ENCODE measurements at regions not wholly inside any gene's neighbourhood (a gene's known extent, or its start where the extent isn't known, plus 50 kb on each side); places are given as distances from the start of the nearest gene placed in this dataset.

DNA sequence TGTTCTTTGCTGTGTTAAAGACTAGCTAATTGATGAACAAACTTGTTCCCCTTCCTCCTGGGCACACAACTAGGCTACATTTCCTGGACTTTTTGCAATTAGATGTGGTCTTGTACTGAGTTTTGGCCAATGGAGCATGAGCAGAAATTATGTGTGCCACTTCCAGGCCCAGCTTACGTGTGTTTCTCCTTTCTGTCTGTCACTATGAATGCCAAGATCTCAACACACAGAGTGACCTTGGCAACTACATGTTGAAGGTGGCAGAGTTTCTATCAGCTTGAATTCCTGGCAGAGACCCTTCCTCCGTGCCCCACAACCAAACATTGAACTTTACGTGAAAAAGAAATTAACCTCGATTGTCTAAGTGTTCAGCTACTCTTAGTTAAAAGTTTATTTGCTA is 81.7 kb upstream of the PIAS1 start:
- no CpG with 5 or more reads among the region's 4 CpGs for WGBS (ENCODE audit: extremely low coverage, insufficient coverage, insufficient read length)
- no peak overlapping the region for H3K9ac ChIP-seq (ENCODE audit: low read length)
- H3K14ac ChIP-seq (ENCODE audit: low read length), result no peak overlapping the region
- no peak overlapping the region for H2AK5ac ChIP-seq (ENCODE audit: low read length)
- H2BK5ac ChIP-seq (ENCODE audit: low read depth, low read length, poor library complexity), result no peak overlapping the region
- H2AFZ ChIP-seq (ENCODE audit: insufficient read depth, low read length, poor library complexity), result no peak overlapping the region
- H4K91ac ChIP-seq (ENCODE audit: low read depth, low read length), result no peak overlapping the region
- no peak overlapping the region for H3K4ac ChIP-seq (ENCODE audit: low read depth, low read length)
- H3K4me2 ChIP-seq (ENCODE audit: low read length), result no peak overlapping the region
- no peak overlapping the region for H4K8ac ChIP-seq (ENCODE audit: low read depth, low read length)
- H3K27ac ChIP-seq (ENCODE audit: low read depth, low read length), result no peak overlapping the region
- DNase-seq, result no peak
- H4K12ac ChIP-seq (ENCODE audit: low read depth, low read length), result no peak overlapping the region
- no peak overlapping the region for H3K23ac ChIP-seq (ENCODE audit: low read length)
- peaks cover 4 to 8% of the 10 kb centered on the region in 2 experiments for H3K4me1 ChIP-seq (ENCODE audit: control insufficient read depth in 1 of 2, insufficient read depth in 2 of 2, low read length in 2 of 2)
- H3K9me3 ChIP-seq (ENCODE audit: insufficient read depth, low read depth, low read length), result no peaks in the 10 kb centered on the region
- no peak overlapping the region for H2BK120ac ChIP-seq (ENCODE audit: insufficient read depth, low read length, poor library complexity)
- no peaks in the 10 kb centered on the region for H3K79me1 ChIP-seq (ENCODE audit: low read length)
- H3K36me3 ChIP-seq (ENCODE audit: control insufficient read depth in 1 of 2, insufficient read depth in 2 of 2, low read length in 2 of 2), result no peaks in the 10 kb centered on the region
- H3K79me2 ChIP-seq (ENCODE audit: control insufficient read depth, insufficient read depth, low read length, poor library complexity), result no peaks in the 10 kb centered on the region
- no peak overlapping the region for H3K4me3 ChIP-seq (ENCODE audit: low read depth, low read length)
- H3K18ac ChIP-seq (ENCODE audit: low read length), result no peak overlapping the region
- H3K27me3 ChIP-seq (ENCODE audit: insufficient read depth, low read length), result no peaks in the 10 kb centered on the region
- no peak overlapping the region for H2BK12ac ChIP-seq (ENCODE audit: low read length)

DNA sequence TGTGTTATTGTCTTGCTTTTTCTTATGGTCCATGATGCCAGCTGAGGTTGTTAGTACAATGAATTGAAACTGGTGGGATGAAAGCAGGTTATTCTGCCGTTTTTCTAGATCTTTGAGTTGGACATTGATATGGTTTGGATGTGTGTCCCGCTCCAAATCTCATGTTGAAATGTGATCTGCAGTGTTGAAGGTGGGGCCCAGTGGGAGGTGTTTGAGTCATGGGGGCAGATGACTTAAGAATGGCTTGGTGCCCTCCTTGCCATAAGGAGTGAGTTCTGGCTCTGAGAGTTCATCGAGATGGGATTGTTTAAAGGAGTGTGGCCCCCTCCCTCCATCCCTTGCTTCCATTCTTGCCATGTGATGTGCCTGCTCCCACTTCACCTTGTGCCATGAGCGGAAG is 80.3 kb upstream of the PIAS1 start:
- WGBS (ENCODE audit: extremely low coverage, insufficient coverage, insufficient read length), result no CpG with 5 or more reads among the region's 4 CpGs
- Histone ChIP-seq H4K91ac (ENCODE audit: low read depth, low read length) (no peak overlapping the region), H2BK120ac (ENCODE audit: insufficient read depth, low read length, poor library complexity) (no peak overlapping the region)

DNA sequence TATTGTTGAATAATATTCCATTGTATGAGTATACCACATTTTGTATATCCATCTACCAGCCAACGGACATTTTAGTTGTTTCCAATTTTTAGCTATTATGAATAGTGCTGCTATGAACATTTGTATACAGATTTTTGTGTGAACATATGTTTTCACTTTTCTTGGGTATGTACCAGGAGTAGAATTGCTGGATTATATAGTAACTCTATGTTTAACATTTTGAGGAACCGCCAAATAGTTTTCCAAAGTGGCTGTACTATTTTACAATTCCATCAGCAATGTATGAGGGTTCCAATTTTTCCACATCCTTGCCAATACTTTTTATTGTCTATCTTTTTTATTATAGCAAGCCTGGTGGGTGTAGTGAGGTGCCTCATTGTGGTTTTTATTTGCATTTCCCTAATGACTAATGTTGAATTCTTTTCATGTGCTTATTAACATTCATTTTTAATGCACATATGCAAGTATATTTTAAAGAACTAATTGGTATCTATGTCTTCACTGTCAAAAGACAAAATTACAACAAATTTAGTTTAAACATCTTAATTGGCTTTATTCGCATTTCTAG is 77.5 kb upstream of the PIAS1 start:
- H3K9ac ChIP-seq (ENCODE audit: low read length), result no peak overlapping the region
- H2BK120ac ChIP-seq (ENCODE audit: insufficient read depth, low read length, poor library complexity), result no peak overlapping the region
- no peak overlapping the region for H4K12ac ChIP-seq (ENCODE audit: low read depth, low read length)
- no peak overlapping the region for H3K4ac ChIP-seq (ENCODE audit: low read depth, low read length)
- no peaks in the 10 kb centered on the region for H3K36me3 ChIP-seq (ENCODE audit: control insufficient read depth in 1 of 2, insufficient read depth in 2 of 2, low read length in 2 of 2)
- no peak overlapping the region for H3K4me3 ChIP-seq (ENCODE audit: low read depth, low read length)
- H2BK5ac ChIP-seq (ENCODE audit: low read depth, low read length, poor library complexity), result no peak overlapping the region
- no peak overlapping the region for H4K8ac ChIP-seq (ENCODE audit: low read depth, low read length)
- no peaks in the 10 kb centered on the region for H3K79me1 ChIP-seq (ENCODE audit: low read length)
- H3K4me1 ChIP-seq (ENCODE audit: control insufficient read depth in 1 of 2, insufficient read depth in 2 of 2, low read length in 2 of 2), result no peaks in the 10 kb centered on the region
- DNase-seq, result no peak
- no peaks in the 10 kb centered on the region for H3K27me3 ChIP-seq (ENCODE audit: insufficient read depth, low read length)
- H3K27ac ChIP-seq (ENCODE audit: low read depth, low read length), result no peak overlapping the region
- no peak overlapping the region for H3K23ac ChIP-seq (ENCODE audit: low read length)
- H2AFZ ChIP-seq (ENCODE audit: insufficient read depth, low read length, poor library complexity), result no peak overlapping the region
- H4K91ac ChIP-seq (ENCODE audit: low read depth, low read length), result no peak overlapping the region
- H2BK12ac ChIP-seq (ENCODE audit: low read length), result no peak overlapping the region
- H3K14ac ChIP-seq (ENCODE audit: low read length), result no peak overlapping the region
- no peak overlapping the region for H3K18ac ChIP-seq (ENCODE audit: low read length)
- no peak overlapping the region for H3K4me2 ChIP-seq (ENCODE audit: low read length)
- no peaks in the 10 kb centered on the region for H3K9me3 ChIP-seq (ENCODE audit: insufficient read depth, low read depth, low read length)
- WGBS (ENCODE audit: extremely low coverage, insufficient coverage, insufficient read length), result no CpG with 5 or more reads among the region's 3 CpGs
- no peak overlapping the region for H2AK5ac ChIP-seq (ENCODE audit: low read length)
- no peaks in the 10 kb centered on the region for H3K79me2 ChIP-seq (ENCODE audit: control insufficient read depth, insufficient read depth, low read length, poor library complexity)

More for the DNA sequence above, 80.3 kb upstream of the PIAS1 start:
- Histone ChIP-seq H2BK5ac (ENCODE audit: low read depth, low read length, poor library complexity) (no peak overlapping the region), H3K18ac (ENCODE audit: low read length) (no peak overlapping the region), H3K4ac (ENCODE audit: low read depth, low read length) (no peak overlapping the region), H3K36me3 (ENCODE audit: control insufficient read depth in 1 of 2, insufficient read depth in 2 of 2, low read length in 2 of 2) (no peaks in the 10 kb centered on the region), H3K9me3 (ENCODE audit: insufficient read depth, low read depth, low read length) (no peaks in the 10 kb centered on the region), H3K27me3 (ENCODE audit: insufficient read depth, low read length) (no peaks in the 10 kb centered on the region), H2AK5ac (ENCODE audit: low read length) (no peak overlapping the region), H2BK12ac (ENCODE audit: low read length) (no peak overlapping the region), H3K4me1 (ENCODE audit: control insufficient read depth in 1 of 2, insufficient read depth in 2 of 2, low read length in 2 of 2) (no peaks in the 10 kb centered on the region), H3K27ac (ENCODE audit: low read depth, low read length) (no peak overlapping the region), H4K8ac (ENCODE audit: low read depth, low read length) (no peak overlapping the region), H3K4me2 (ENCODE audit: low read length) (no peak overlapping the region), H4K12ac (ENCODE audit: low read depth, low read length) (no peak overlapping the region), H3K9ac (ENCODE audit: low read length) (no peak overlapping the region), H3K79me1 (ENCODE audit: low read length) (no peaks in the 10 kb centered on the region), H2AFZ (ENCODE audit: insufficient read depth, low read length, poor library complexity) (no peak overlapping the region), H3K14ac (ENCODE audit: low read length) (no peak overlapping the region), H3K4me3 (ENCODE audit: low read depth, low read length) (no peak overlapping the region), H3K79me2 (ENCODE audit: control insufficient read depth, insufficient read depth, low read length, poor library complexity) (no peaks in the 10 kb centered on the region), H3K23ac (ENCODE audit: low read length) (no peak overlapping the region)
- DNase-seq, result no peak

DNA sequence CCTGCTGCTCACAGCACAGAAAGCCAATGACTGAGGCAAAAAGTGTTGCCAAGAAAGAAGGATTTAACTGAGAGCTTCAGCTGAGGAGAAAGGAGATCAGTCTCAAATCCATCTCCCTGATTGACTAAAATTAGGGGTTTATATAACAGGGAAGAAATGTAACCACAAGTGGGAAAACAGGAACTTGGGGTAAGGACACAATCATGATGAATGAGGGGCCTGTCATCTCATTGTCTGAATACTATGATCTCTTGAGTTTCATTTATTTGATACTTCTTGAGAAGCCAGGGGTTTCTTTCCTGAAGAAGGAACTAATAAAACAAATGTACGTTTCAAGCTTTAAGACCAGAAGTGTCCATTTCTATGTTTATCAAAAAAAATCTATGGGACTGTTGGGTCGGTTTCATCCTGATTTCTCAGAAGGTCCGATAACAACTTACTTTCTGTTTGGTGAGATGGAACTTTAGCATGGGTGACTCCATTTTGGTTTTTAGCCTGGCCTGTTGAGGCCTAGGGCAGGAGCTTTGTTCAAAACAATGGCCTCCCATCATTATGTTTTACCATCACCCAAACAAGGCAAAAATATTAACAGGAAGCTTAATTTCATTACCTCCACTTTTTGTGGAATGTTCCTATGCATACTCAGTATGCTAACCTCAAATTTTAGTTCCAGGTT is 76.6 kb upstream of the PIAS1 start:
- DNase-seq, result no peak
- Histone ChIP-seq H3K79me1 (ENCODE audit: low read length) (no peaks in the 10 kb centered on the region), H4K91ac (ENCODE audit: low read depth, low read length) (no peak overlapping the region), H2AK5ac (ENCODE audit: low read length) (no peak overlapping the region), H3K79me2 (ENCODE audit: control insufficient read depth, insufficient read depth, low read length, poor library complexity) (no peaks in the 10 kb centered on the region), H3K4me3 (ENCODE audit: low read depth, low read length) (no peak overlapping the region), H3K9me3 (ENCODE audit: insufficient read depth, low read depth, low read length) (no peaks in the 10 kb centered on the region), H3K4me1 (ENCODE audit: control insufficient read depth in 1 of 2, insufficient read depth in 2 of 2, low read length in 2 of 2) (no peaks in the 10 kb centered on the region), H3K27ac (ENCODE audit: low read depth, low read length) (no peak overlapping the region), H4K12ac (ENCODE audit: low read depth, low read length) (no peak overlapping the region), H3K4ac (ENCODE audit: low read depth, low read length) (no peak overlapping the region), H3K4me2 (ENCODE audit: low read length) (no peak overlapping the region), H4K8ac (ENCODE audit: low read depth, low read length) (no peak overlapping the region), H2AFZ (ENCODE audit: insufficient read depth, low read length, poor library complexity) (no peak overlapping the region), H3K9ac (ENCODE audit: low read length) (no peak overlapping the region), H2BK5ac (ENCODE audit: low read depth, low read length, poor library complexity) (no peak overlapping the region), H3K18ac (ENCODE audit: low read length) (no peak overlapping the region), H3K23ac (ENCODE audit: low read length) (no peak overlapping the region), H3K36me3 (ENCODE audit: control insufficient read depth in 1 of 2, insufficient read depth in 2 of 2, low read length in 2 of 2) (no peaks in the 10 kb centered on the region), H3K27me3 (ENCODE audit: insufficient read depth, low read length) (no peaks in the 10 kb centered on the region), H2BK120ac (ENCODE audit: insufficient read depth, low read length, poor library complexity) (no peak overlapping the region), H2BK12ac (ENCODE audit: low read length) (no peak overlapping the region), H3K14ac (ENCODE audit: low read length) (no peak overlapping the region)
- no CpG with 5 or more reads among the region's 3 CpGs for WGBS (ENCODE audit: extremely low coverage, insufficient coverage, insufficient read length)

Measured in trophoblast cell (in vitro differentiated cells and primary cell).